GM10266 (cell line): ENCODE measurements at regions not wholly inside any gene's neighbourhood (a gene's known extent, or its start where the extent isn't known, plus 50 kb on each side); places are given as distances from the start of the nearest gene placed in this dataset.
"Not testable (repeated sequence)": the region's sequence is repeated elsewhere in the genome, so short reads cannot be mapped to it uniquely, and the experiment has no call there.

Source experiments
- DNase-seq: peaks from one replicate; pipeline ENCODE4 v3.0.0; 2012; ENCODE audit errors: extremely low spot score
- CTCF ChIP-seq: IDR thresholded peaks from 2 replicates; pipeline ENCODE4 v1.5.1; 2012; ENCODE audit warnings: mild to moderate bottlenecking, low read depth; ENCODE audit not compliant: control insufficient read depth, insufficient read depth; ENCODE audit errors: missing control alignments

GRCh38 chr5:120124961-120125360, 339.1 kb upstream of the PRR16 start:
- no peak for TF ChIP-seq CTCF
- no peak for DNase-seq

- DNase-seq = not testable (repeated sequence)
Observed at GRCh38 chr5:120132347-120132746, 331.8 kb upstream of the PRR16 start.

GRCh38 chr5:120134944-120135343, 329.2 kb upstream of the PRR16 start:
- TF ChIP-seq CTCF = no peak
- DNase-seq = no peak

GRCh38 chr5:120137582-120137981, 326.5 kb upstream of the PRR16 start:
- no peak for DNase-seq
- TF ChIP-seq CTCF = no peak

- no peak for DNase-seq
- TF ChIP-seq CTCF = no peak
Observed at GRCh38 chr5:120139039-120139438, 325.1 kb upstream of the PRR16 start.

GRCh38 chr5:120140501-120140900, 323.6 kb upstream of the PRR16 start:
- DNase-seq = no peak

GRCh38 chr5:120141076-120141475, 323.0 kb upstream of the PRR16 start:
- no peak for DNase-seq
- TF ChIP-seq CTCF = no peak

More at GRCh38 chr5:120140501-120140900, 323.6 kb upstream of the PRR16 start:
- TF ChIP-seq CTCF = no peak

- no peak for TF ChIP-seq CTCF
- no peak for DNase-seq
Observed at GRCh38 chr5:120146787-120147186, 317.3 kb upstream of the PRR16 start.

GRCh38 chr5:120147911-120148310, 316.2 kb upstream of the PRR16 start:
- DNase-seq = not testable (repeated sequence)
